ENCODE measurements at regions not wholly inside any gene's neighbourhood (a gene's known extent, or its start where the extent isn't known, plus 50 kb on each side); places are given as distances from the start of the nearest gene placed in this dataset.

- no peak overlapping the region for H3K4me3 Mint-ChIP-seq
- no peak for DNase-seq
Observed at GRCh38 chr6:67210450-67210849, 1424.6 kb upstream of the ADGRB3 start.

DNA sequence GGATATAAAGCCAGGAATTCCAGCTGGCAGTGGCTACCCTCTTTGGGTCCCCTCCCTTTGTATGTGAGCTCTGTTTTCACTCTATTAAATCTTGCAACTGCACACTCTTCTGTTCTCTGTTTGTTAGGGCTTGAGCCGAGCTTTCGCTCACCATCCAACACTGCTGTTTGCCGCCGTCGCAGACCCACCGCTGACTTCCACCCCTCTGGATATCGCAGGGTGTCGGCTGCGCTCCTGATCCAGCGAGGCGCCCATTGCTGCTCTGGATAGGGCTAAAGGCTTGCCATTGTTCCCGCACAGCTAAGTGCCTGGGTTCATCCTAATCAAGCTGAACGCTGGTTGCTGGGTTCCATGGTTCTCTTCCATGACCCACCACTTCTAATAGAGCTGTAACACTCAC, 1433.5 kb upstream of the ADGRB3 start:
- Mint-ChIP-seq H3K27me3 (no peaks in the 10 kb centered on the region), H3K4me1 (no peaks in the 10 kb centered on the region), H3K27ac (no peak overlapping the region), H3K4me3 (no peak overlapping the region), H3K36me3 (ENCODE audit: low read depth) (no peaks in the 10 kb centered on the region)
- DNase-seq (no peak), ATAC-seq (no peak)
- no peaks in the 10 kb centered on the region for H3K9me3 ChIP-seq (ENCODE audit: control insufficient read depth, low read length, poor library complexity, severe bottlenecking)

More at GRCh38 chr6:67210450-67210849, 1424.6 kb upstream of the ADGRB3 start:
- Mint-ChIP-seq H3K36me3 (ENCODE audit: low read depth) (no peaks in the 10 kb centered on the region), H3K4me1 (no peaks in the 10 kb centered on the region), H3K27me3 (no peaks in the 10 kb centered on the region), H3K27ac (no peak overlapping the region)
- no peaks in the 10 kb centered on the region for H3K9me3 ChIP-seq (ENCODE audit: control insufficient read depth, low read length, poor library complexity, severe bottlenecking)
- ATAC-seq, result no peak

DNA sequence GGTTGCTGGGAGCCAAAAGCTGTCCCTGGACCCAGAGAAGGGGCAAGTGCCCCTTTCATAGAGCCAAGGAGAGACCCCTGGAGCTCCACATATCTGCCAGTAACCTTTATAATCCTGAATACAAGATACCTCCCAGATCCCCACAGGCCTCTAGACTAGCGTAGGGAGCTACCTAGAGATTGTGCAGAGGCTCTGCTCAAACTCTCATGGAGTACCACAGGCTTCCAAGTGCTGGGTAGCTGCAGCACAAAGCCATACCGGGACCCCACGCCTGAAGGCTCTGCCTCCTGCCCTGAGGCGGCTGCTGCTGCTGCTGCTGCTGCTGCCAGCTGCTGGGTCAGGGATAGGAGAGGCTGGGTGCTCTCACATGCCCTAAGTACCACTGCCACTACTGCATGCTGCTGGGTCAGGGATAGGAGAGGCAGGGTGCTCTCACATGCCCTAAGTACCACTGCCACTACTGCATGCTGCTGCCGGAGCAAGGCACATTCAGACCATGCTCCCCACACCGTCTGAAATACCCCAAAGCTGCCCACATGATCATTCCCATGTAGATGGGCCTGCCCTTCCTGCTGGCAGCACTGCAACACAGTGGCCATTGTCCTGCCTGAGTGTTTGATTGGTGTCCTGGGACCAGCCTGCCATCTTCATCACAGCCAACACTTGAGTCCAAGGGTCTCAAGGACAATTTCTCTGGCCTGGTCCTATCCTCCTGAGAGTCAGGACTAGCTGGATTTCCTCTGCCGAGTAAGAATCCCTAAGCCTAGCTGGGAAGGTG, 1434.3 kb upstream of the ADGRB3 start:
- no peak for DNase-seq
- no peak for ATAC-seq
- H3K36me3 Mint-ChIP-seq (ENCODE audit: low read depth), result no peaks in the 10 kb centered on the region

DNA sequence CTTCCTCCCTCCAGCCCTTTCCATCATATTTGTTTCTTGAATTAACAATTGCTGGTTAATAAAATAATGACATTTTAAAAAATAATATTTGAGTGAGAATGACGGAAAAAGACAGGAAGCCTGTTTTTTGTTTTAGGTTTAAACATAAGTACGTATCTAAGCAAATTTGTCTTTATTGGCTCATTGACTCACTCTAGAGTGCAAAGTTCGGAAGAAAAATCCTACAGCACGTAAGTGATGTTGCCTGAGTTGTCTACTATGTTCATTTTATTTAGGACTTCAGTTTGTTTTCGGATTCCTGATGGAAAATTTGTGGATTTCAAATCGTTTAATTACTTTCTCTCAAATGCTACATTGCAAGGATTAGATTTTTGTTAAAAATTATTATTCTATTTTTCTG, 1435.7 kb upstream of the ADGRB3 start:
- H3K4me1 Mint-ChIP-seq, result no peaks in the 10 kb centered on the region
- no peak overlapping the region for H3K27ac Mint-ChIP-seq
- H3K4me3 Mint-ChIP-seq, result no peak overlapping the region
- ATAC-seq (no peak), DNase-seq (no peak)
- H3K36me3 Mint-ChIP-seq (ENCODE audit: low read depth), result no peaks in the 10 kb centered on the region
- no peaks in the 10 kb centered on the region for H3K9me3 ChIP-seq (ENCODE audit: control insufficient read depth, low read length, poor library complexity, severe bottlenecking)
- H3K27me3 Mint-ChIP-seq, result no peaks in the 10 kb centered on the region

More for the DNA sequence above, 1434.3 kb upstream of the ADGRB3 start:
- no peaks in the 10 kb centered on the region for H3K4me1 Mint-ChIP-seq
- no peak overlapping the region for H3K27ac Mint-ChIP-seq
- H3K9me3 ChIP-seq (ENCODE audit: control insufficient read depth, low read length, poor library complexity, severe bottlenecking), result no peaks in the 10 kb centered on the region
- no peaks in the 10 kb centered on the region for H3K27me3 Mint-ChIP-seq
- H3K4me3 Mint-ChIP-seq, result no peak overlapping the region

DNA sequence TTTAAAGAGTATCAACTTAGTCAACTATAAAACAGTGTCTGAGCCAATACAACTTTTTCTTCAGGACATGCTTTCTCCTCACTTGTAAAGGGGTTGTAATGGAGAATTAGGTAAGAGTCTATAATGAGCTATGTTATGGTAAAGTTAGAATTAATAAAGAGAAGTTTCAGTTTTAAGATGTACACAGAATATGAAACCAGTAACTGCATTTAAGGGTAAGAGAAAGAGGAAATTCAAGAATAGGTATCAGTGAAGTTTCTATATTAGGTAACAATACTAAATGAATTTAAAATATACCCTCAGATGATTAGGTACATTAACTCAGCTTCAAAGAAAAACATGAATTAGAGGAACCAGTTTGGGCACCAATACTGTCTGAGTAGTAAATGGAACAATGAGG, 1444.3 kb upstream of the ADGRB3 start:
- H3K27me3 Mint-ChIP-seq, result no peaks in the 10 kb centered on the region
- no peaks in the 10 kb centered on the region for H3K9me3 ChIP-seq (ENCODE audit: control insufficient read depth, low read length, poor library complexity, severe bottlenecking)
- no peak overlapping the region for H3K4me3 Mint-ChIP-seq
- no peak overlapping the region for H3K27ac Mint-ChIP-seq
- no peaks in the 10 kb centered on the region for H3K4me1 Mint-ChIP-seq
- ATAC-seq, result no peak
- no peaks in the 10 kb centered on the region for H3K36me3 Mint-ChIP-seq (ENCODE audit: low read depth)
- no peak for DNase-seq

GRCh38 chr6:67184405-67184804, 1450.7 kb upstream of the ADGRB3 start:
- ATAC-seq (no peak), DNase-seq (no peak)
- no peaks in the 10 kb centered on the region for H3K4me1 Mint-ChIP-seq
- H3K4me3 Mint-ChIP-seq, result no peak overlapping the region
- no peaks in the 10 kb centered on the region for H3K27me3 Mint-ChIP-seq
- H3K9me3 ChIP-seq (ENCODE audit: control insufficient read depth, low read length, poor library complexity, severe bottlenecking), result no peaks in the 10 kb centered on the region
- no peak overlapping the region for H3K27ac Mint-ChIP-seq
- no peaks in the 10 kb centered on the region for H3K36me3 Mint-ChIP-seq (ENCODE audit: low read depth)

GRCh38 chr6:67175101-67175500, 1460.0 kb upstream of the ADGRB3 start:
- Mint-ChIP-seq H3K36me3 (ENCODE audit: low read depth) (no peaks in the 10 kb centered on the region), H3K4me3 (no peak overlapping the region), H3K27ac (no peak overlapping the region), H3K4me1 (no peaks in the 10 kb centered on the region), H3K27me3 (no peaks in the 10 kb centered on the region)
- ATAC-seq (no peak), DNase-seq (no peak)
- no peaks in the 10 kb centered on the region for H3K9me3 ChIP-seq (ENCODE audit: control insufficient read depth, low read length, poor library complexity, severe bottlenecking)

DNA sequence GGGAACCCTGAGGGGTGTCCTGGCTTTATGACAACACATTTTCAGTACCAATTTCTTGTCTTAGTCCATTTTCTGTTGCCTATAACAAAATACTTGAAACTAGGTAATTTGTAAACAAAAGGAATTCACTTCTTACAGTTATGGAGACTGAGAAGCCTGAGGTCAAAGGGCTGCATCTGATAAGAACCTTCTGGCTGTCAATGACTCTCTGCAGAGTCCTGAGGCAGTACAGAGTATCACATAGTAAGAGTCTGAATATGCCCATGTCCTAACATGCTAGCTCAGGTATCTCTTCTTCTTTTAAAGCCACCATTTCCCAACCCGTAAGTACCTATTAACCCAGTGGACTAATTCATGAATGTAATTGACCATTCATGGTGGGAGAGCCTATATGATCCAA, 1458.6 kb upstream of the EYS start:
- H3K27ac Mint-ChIP-seq, result no peak overlapping the region
- H3K27me3 Mint-ChIP-seq, result no peaks in the 10 kb centered on the region
- no peak overlapping the region for H3K4me3 Mint-ChIP-seq
- no peaks in the 10 kb centered on the region for H3K9me3 ChIP-seq (ENCODE audit: control insufficient read depth, low read length, poor library complexity, severe bottlenecking)
- H3K4me1 Mint-ChIP-seq, result no peaks in the 10 kb centered on the region
- ATAC-seq (no peak), DNase-seq (no peak)
- no peaks in the 10 kb centered on the region for H3K36me3 Mint-ChIP-seq (ENCODE audit: low read depth)

- Mint-ChIP-seq H3K4me3 (no peak overlapping the region), H3K27me3 (no peaks in the 10 kb centered on the region), H3K4me1 (no peaks in the 10 kb centered on the region), H3K36me3 (ENCODE audit: low read depth) (no peaks in the 10 kb centered on the region), H3K27ac (no peak overlapping the region)
- H3K9me3 ChIP-seq (ENCODE audit: control insufficient read depth, low read length, poor library complexity, severe bottlenecking), result no peaks in the 10 kb centered on the region
- ATAC-seq, result no peak
- DNase-seq, result no peak
Observed at GRCh38 chr6:67160820-67161219, 1453.8 kb upstream of the EYS start.

GRCh38 chr6:67141005-67141404, 1434.0 kb upstream of the EYS start:
- DNase-seq (no peak), ATAC-seq (no peak)
- Mint-ChIP-seq H3K4me3 (no peak overlapping the region), H3K36me3 (ENCODE audit: low read depth) (no peaks in the 10 kb centered on the region), H3K4me1 (no peaks in the 10 kb centered on the region), H3K27me3 (no peaks in the 10 kb centered on the region), H3K27ac (no peak overlapping the region)
- H3K9me3 ChIP-seq (ENCODE audit: control insufficient read depth, low read length, poor library complexity, severe bottlenecking), result no peaks in the 10 kb centered on the region

DNA sequence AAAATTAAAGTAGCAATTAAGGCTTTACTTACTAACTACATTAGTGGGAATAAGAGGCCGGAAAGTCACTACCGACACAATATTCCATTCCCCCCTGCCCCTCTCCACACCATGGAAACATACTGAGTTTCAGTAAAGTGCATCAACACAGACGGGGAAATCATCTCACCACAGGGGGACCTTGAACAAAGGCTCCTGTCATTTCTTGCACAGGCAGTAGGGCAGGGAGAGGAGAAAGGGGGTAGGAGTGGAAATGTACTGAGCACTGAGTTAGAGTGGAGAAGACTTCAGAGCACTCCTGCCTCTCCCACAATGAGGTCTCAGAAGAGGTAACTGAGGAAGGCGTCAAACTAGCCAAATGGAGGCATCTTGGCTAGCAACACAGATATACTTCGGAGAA, 1426.9 kb upstream of the EYS start:
- Mint-ChIP-seq H3K27ac (no peak overlapping the region), H3K36me3 (ENCODE audit: low read depth) (no peaks in the 10 kb centered on the region), H3K4me1 (no peaks in the 10 kb centered on the region), H3K4me3 (no peak overlapping the region), H3K27me3 (no peaks in the 10 kb centered on the region)
- DNase-seq, result no peak
- no peaks in the 10 kb centered on the region for H3K9me3 ChIP-seq (ENCODE audit: control insufficient read depth, low read length, poor library complexity, severe bottlenecking)
- no peak for ATAC-seq

DNA sequence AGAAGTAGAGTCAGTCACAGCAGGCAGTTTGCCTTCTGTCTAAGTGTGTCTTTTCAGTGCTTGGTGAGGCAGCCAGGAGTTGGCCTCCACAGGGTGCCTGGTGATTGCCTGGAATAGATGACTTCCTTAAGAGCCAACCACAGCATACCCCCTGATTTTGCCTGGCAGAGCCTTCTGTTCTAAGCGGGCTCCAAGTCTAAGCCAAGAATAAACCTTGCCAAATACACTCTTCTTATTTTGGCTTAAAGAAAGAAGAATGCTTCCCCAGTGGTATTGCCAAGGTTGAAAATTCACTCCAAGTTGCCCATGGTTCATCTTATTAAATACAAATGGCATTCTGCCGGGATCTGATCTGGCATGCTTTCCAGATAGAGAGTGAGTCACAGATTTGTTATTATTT, 1424.8 kb upstream of the EYS start:
- no peaks in the 10 kb centered on the region for H3K9me3 ChIP-seq (ENCODE audit: control insufficient read depth, low read length, poor library complexity, severe bottlenecking)
- H3K27ac Mint-ChIP-seq, result no peak overlapping the region
- no peak for DNase-seq
- ATAC-seq, result no peak
- no peaks in the 10 kb centered on the region for H3K4me1 Mint-ChIP-seq
- H3K4me3 Mint-ChIP-seq, result no peak overlapping the region
- no peaks in the 10 kb centered on the region for H3K36me3 Mint-ChIP-seq (ENCODE audit: low read depth)
- no peaks in the 10 kb centered on the region for H3K27me3 Mint-ChIP-seq

GRCh38 chr6:67129780-67130179, 1422.8 kb upstream of the EYS start:
- Mint-ChIP-seq H3K27ac (no peak overlapping the region), H3K27me3 (no peaks in the 10 kb centered on the region), H3K36me3 (ENCODE audit: low read depth) (no peaks in the 10 kb centered on the region), H3K4me1 (no peaks in the 10 kb centered on the region), H3K4me3 (no peak overlapping the region)
- no peak for DNase-seq
- no peak for ATAC-seq
- H3K9me3 ChIP-seq (ENCODE audit: control insufficient read depth, low read length, poor library complexity, severe bottlenecking), result no peaks in the 10 kb centered on the region

DNA sequence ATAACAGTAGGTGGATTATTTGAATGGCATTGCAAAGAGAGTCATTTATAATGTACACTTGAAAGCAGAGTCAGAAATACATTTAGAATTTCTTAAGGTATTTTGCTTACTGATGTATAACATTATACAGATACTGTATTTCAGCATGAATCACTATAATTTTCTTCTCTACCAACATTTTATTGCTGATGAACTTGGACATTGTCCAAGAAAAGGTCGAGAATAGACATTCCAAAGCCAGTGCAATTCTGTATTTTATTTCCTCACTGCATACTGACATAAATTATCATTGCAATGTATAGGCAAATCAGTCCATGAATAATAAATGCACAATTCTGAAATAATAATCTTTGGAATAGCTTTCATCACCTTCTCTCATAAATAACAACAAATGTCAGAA, 1420.0 kb upstream of the EYS start:
- DNase-seq, result no peak
- H3K4me1 Mint-ChIP-seq, result no peaks in the 10 kb centered on the region
- H3K36me3 Mint-ChIP-seq (ENCODE audit: low read depth), result no peaks in the 10 kb centered on the region
- no peak overlapping the region for H3K27ac Mint-ChIP-seq
- ATAC-seq, result no peak
- no peak overlapping the region for H3K4me3 Mint-ChIP-seq
- no peaks in the 10 kb centered on the region for H3K27me3 Mint-ChIP-seq
- no peaks in the 10 kb centered on the region for H3K9me3 ChIP-seq (ENCODE audit: control insufficient read depth, low read length, poor library complexity, severe bottlenecking)

Data from T-helper 17 cell (primary cell).